HG03521 (cell line): ENCODE measurements at regions not wholly inside any gene's neighbourhood (a gene's known extent, or its start where the extent isn't known, plus 50 kb on each side); places are given as distances from the start of the nearest gene placed in this dataset.
"Not testable (repeated sequence)": the region's sequence is repeated elsewhere in the genome, so short reads cannot be mapped to it uniquely, and the experiment has no call there.

Source experiments
- ATAC-seq: cut with Tn5 transposase; IDR thresholded peaks from one replicate; pipeline ENCODE4 v1.9.1; 2021; ENCODE audit warnings: mild to moderate bottlenecking, moderate library complexity; ENCODE audit not compliant: unreplicated experiment

- ATAC-seq, result no peak
These were observed 144.5 kb upstream of the NUDT12 start for GRCh38 chr5:103706939-103707682.

GRCh38 chr5:103703617-103704016 is 141.0 kb upstream of the NUDT12 start:
- no peak for ATAC-seq

- ATAC-seq, result no peak
These were observed 130.9 kb upstream of the NUDT12 start for GRCh38 chr5:103693517-103693916.

GRCh38 chr5:103690676-103691075 is 128.1 kb upstream of the NUDT12 start:
- no peak for ATAC-seq

- no peak for ATAC-seq
These were observed 117.3 kb upstream of the NUDT12 start for GRCh38 chr5:103679873-103680272.

GRCh38 chr5:103676198-103676597 is 113.6 kb upstream of the NUDT12 start:
- not testable (repeated sequence) for ATAC-seq

- no peak for ATAC-seq
These were observed 112.2 kb upstream of the NUDT12 start for GRCh38 chr5:103674739-103675138.

GRCh38 chr5:103674251-103674650 is 111.7 kb upstream of the NUDT12 start:
- ATAC-seq, result no peak

GRCh38 chr5:103669615-103670014 is 107.0 kb upstream of the NUDT12 start:
- no peak for ATAC-seq

GRCh38 chr5:103668281-103668680 is 105.7 kb upstream of the NUDT12 start:
- ATAC-seq, result no peak

GRCh38 chr5:103667068-103667467 is 104.5 kb upstream of the NUDT12 start:
- ATAC-seq, result no peak

GRCh38 chr5:103657301-103657700 is 94.7 kb upstream of the NUDT12 start:
- no peak for ATAC-seq

- no peak for ATAC-seq
These were observed 85.5 kb upstream of the NUDT12 start for GRCh38 chr5:103648086-103648485.

GRCh38 chr5:103646698-103647614 is 84.4 kb upstream of the NUDT12 start:
- ATAC-seq, result no peak

GRCh38 chr5:103645816-103646215 is 83.2 kb upstream of the NUDT12 start:
- ATAC-seq, result no peak

- no peak for ATAC-seq
These were observed 76.4 kb upstream of the NUDT12 start for GRCh38 chr5:103638979-103639378.

- no peak for ATAC-seq
These were observed 62.1 kb upstream of the NUDT12 start for GRCh38 chr5:103624675-103625074.

- no peak for ATAC-seq
These were observed 61.5 kb upstream of the NUDT12 start for GRCh38 chr5:103624035-103624480.

GRCh38 chr5:103623425-103623824 is 60.8 kb upstream of the NUDT12 start:
- ATAC-seq, result no peak

- no peak for ATAC-seq
These were observed 59.0 kb upstream of the NUDT12 start for GRCh38 chr5:103621548-103621930.

GRCh38 chr5:103620851-103621547 is 58.4 kb upstream of the NUDT12 start:
- ATAC-seq, result no peak
